Lower lobe of right lung (tissue), 2 donors: ENCODE measurements at regions not wholly inside any gene's neighbourhood (a gene's known extent, or its start where the extent isn't known, plus 50 kb on each side); places are given as distances from the start of the nearest gene placed in this dataset.

Experiments used
- ATAC-seq, 2 donors: fragments of 200-7000 bp; cut with Tn5 transposase; one replicate each; pipeline ENCODE4 v1.9.1; 2020 to 2022; ENCODE audit warnings: mild to moderate bottlenecking in 2 of 2, moderate library complexity in 2 of 2
- DNase-seq: peaks from one replicate; pipeline ENCODE4 v3.0.0-alpha.2; 2020
- H3K27ac ChIP-seq: fragments of 200-600 bp; one replicate; pipeline ENCODE4 v1.8.0; 2022
- H3K27me3 ChIP-seq: fragments of 200-600 bp; one replicate; pipeline ENCODE4 v1.8.0; 2022; ENCODE audit warnings: low read depth
- H3K36me3 ChIP-seq: fragments of 200-600 bp; one replicate; pipeline ENCODE4 v1.8.0; 2022; ENCODE audit warnings: mild to moderate bottlenecking
- H3K4me1 ChIP-seq: fragments of 200-600 bp; one replicate; pipeline ENCODE4 v1.8.0; 2022
- H3K4me3 ChIP-seq: fragments of 200-600 bp; one replicate; pipeline ENCODE4 v1.8.0; 2022; ENCODE audit warnings: mild to moderate bottlenecking
- H3K9me3 ChIP-seq: fragments of 200-600 bp; one replicate; pipeline ENCODE4 v1.8.0; 2022
- intact Hi-C: fragments of 100-400 bp; cut with DNase I; formaldehyde crosslinking; loops from one replicate; pipeline ENCODE4 v1.11.0; 2022
- TF ChIP-seq, protein P1 (sequence below): fragments of 200-600 bp; IDR thresholded peaks from one replicate; pipeline ENCODE4 v1.8.0; 2022; ENCODE audit warnings: antibody characterized with exemption, mild to moderate bottlenecking
- donor health status: DM: no; HTN: yes; CAD: no; lungs with severe emphysema.

DNA sequence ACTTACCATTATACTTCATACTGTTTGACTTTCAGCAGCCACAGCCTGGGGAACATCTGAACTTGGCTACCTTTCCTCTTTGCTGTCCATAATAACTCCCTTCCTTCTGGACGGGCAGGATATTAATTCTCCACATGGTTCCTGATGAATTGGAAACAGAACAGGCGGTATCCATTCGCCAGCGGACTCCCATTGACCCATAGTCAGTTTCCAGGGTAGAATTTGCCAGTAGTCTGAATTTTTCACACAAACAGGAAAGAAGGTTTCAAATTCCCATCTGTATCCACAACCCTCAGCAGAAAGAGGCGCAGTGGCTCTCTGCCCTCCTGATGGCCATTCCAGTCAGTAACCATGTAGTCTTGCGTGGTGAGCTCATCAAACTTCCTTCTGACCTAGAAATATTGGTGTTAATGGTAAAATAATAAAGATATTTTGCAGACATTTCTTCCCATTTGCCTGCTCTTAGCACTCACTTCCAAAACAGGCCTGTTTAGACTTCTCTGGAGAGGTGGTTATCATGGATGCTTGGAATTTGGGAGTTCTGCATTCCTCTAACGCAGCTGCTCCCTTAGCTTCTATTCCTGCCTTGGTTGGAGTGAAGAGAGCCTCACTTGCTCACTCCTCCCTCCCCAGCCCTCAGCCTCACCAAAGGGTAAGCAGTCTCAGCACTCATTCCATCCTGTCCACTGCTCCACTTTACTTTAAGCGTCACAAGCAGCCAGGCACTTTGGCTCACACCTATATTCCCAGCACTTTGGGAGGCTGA is 75.0 kb upstream of the OXGR1 start:
- Histone ChIP-seq H3K27ac (no peak overlapping the region), H3K9me3 (peaks cover 11% of the 10 kb centered on the region), H3K4me1 (no peaks in the 10 kb centered on the region), H3K27me3 (no peaks in the 10 kb centered on the region), H3K36me3 (no peaks in the 10 kb centered on the region), H3K4me3 (no peak overlapping the region)
- intact Hi-C loops = no loop called here
- ATAC-seq (no peak), DNase-seq (no peak)
- TF ChIP-seq, protein P1, sequence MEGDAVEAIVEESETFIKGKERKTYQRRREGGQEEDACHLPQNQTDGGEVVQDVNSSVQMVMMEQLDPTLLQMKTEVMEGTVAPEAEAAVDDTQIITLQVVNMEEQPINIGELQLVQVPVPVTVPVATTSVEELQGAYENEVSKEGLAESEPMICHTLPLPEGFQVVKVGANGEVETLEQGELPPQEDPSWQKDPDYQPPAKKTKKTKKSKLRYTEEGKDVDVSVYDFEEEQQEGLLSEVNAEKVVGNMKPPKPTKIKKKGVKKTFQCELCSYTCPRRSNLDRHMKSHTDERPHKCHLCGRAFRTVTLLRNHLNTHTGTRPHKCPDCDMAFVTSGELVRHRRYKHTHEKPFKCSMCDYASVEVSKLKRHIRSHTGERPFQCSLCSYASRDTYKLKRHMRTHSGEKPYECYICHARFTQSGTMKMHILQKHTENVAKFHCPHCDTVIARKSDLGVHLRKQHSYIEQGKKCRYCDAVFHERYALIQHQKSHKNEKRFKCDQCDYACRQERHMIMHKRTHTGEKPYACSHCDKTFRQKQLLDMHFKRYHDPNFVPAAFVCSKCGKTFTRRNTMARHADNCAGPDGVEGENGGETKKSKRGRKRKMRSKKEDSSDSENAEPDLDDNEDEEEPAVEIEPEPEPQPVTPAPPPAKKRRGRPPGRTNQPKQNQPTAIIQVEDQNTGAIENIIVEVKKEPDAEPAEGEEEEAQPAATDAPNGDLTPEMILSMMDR = no peak

DNA sequence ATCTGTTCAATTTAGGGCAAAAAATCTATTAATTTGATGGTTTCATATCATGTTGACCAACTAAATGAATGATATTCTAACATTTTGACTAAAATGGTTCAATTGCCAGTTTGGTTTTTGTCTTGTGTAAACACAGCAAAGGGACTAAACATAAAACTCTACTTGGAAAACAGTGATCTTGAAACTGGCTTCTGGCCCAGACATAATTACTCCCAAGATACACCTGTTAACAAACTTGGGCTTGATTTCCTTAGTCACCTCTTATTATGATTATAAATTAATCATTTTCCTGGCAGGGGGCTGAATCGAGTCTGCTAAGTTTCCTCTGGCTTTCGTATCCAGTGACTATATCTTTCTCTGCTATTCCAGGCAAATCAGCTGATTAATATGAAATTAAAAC is 78.0 kb upstream of the OXGR1 start:
- intact Hi-C loops = no loop called here
- H3K27me3 ChIP-seq = no peaks in the 10 kb centered on the region
- ATAC-seq (no peak), DNase-seq (no peak)
- H3K36me3 ChIP-seq = no peaks in the 10 kb centered on the region
- H3K4me1 ChIP-seq = no peaks in the 10 kb centered on the region
- TF ChIP-seq, protein P1 = no peak
- peaks cover 23% of the 10 kb centered on the region for H3K9me3 ChIP-seq
- H3K4me3 ChIP-seq = no peak overlapping the region
- H3K27ac ChIP-seq = no peak overlapping the region

DNA sequence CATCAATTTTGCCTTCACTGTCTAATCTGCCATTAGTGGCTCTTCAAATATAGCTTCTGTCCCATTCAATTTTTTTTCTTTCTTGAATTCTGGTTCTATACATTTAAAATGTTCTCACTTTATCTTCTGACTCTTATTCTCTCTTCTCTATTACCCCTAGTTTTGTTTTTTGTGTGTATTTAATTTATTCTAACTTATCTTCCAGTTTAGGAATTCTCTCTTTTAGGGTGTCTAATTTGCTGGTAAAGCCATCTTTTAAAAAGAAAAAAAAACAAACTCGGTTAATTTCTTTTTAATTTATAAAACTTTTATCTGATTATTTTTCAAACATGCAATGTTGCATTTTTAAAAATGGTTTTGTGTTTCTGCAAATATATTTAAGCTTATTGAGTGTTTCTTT is 80.3 kb upstream of the OXGR1 start:
- H3K27ac ChIP-seq = no peak overlapping the region
- no peaks in the 10 kb centered on the region for H3K36me3 ChIP-seq
- TF ChIP-seq, protein P1 = no peak
- intact Hi-C loops = no loop called here
- H3K9me3 ChIP-seq = peaks cover 23% of the 10 kb centered on the region
- H3K4me1 ChIP-seq = no peaks in the 10 kb centered on the region
- H3K4me3 ChIP-seq = no peak overlapping the region
- H3K27me3 ChIP-seq = no peaks in the 10 kb centered on the region
- no peak for DNase-seq
- ATAC-seq = no peak

DNA sequence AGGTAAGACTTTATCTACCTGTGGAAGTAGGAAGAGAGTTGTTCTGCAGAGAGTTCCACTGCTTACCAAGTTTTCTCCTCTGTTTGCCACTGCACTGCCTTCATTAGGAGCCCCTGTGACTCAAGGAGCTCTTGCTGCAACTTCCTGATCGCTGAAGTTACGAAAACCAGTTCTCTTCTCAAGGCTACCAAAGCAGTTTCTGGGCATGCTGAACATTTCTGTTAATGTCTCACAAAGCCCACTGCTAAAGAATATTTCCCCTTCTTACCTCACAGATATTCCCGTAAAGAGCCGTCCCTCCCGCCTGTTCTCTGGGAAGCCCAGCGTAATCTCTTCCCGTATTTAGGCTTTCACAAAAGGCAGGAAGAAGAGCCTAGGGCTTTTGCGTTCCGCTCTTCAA is 82.6 kb upstream of the OXGR1 start:
- Histone ChIP-seq H3K36me3 (no peaks in the 10 kb centered on the region), H3K27ac (peak overlapping the region; percentile 69), H3K4me3 (peak overlapping the region; percentile 33), H3K9me3 (peaks cover 23% of the 10 kb centered on the region), H3K4me1 (no peaks in the 10 kb centered on the region), H3K27me3 (no peaks in the 10 kb centered on the region)
- ATAC-seq (peak; percentile 55 to 72), DNase-seq (no peak)
- TF ChIP-seq, protein P1 = no peak
- intact Hi-C loops = no loop called here

DNA sequence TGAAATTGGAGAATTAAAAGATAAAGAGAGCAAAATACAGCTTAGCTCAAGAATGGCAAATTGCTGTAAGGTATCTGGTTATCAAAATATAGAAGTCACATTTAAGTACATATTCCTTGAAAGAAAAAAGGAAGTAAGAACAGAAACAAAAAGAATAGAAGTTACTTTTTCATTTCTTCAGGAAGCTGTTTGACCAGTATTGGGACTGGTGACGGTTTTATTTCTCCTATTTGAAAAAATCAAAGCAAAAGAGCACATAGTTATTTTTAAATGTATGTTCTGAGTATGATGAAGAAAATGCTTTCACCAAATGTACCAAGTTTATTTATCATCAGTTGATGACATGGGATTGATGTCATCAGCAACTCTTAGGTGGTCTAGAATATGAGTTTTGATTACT is 83.1 kb upstream of the OXGR1 start:
- peak overlapping the region; percentile 33 for H3K4me3 ChIP-seq

More for the DNA sequence above, 83.1 kb upstream of the OXGR1 start:
- TF ChIP-seq, protein P1 = no peak
- intact Hi-C loops = no loop called here
- peaks cover 23% of the 10 kb centered on the region for H3K9me3 ChIP-seq
- DNase-seq = no peak
- H3K27me3 ChIP-seq = no peaks in the 10 kb centered on the region
- no peaks in the 10 kb centered on the region for H3K4me1 ChIP-seq
- H3K36me3 ChIP-seq = no peaks in the 10 kb centered on the region
- H3K27ac ChIP-seq = peak overlapping the region; percentile 69
- peak in 1 of 2 donors; percentile 21 for ATAC-seq
